ENCODE measurements at regions not wholly inside any gene's neighbourhood (a gene's known extent, or its start where the extent isn't known, plus 50 kb on each side); places are given as distances from the start of the nearest gene placed in this dataset.

DNA sequence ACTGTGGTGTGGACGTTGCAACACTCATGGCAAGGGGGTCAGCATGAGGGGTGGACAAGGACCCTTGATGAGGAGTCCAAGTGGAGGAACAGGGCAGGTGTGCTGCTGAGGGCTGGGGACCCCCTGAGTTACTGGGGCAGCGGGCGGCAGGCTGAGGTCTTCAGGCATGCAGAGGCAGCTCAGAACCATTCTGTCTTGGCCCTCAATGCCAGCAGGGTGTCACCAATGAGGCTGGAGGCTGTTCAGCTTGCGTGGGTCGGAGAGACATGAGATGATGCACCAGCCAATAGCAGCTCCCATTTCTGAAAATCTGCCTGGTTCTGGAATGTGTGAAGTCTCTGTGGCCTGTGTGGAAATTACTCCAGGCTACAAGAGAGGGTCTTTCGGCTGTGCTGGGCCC, 105.4 kb downstream of the INHBB start:
- TF ChIP-seq SIN3A (IDR thresholded peaks at IDR 0.05; ENCODE audit: borderline replicate concordance, insufficient read depth, low read length), result no peak
- no peak for TF ChIP-seq POLR2AphosphoS5 (IDR thresholded peaks at IDR 0.05; ENCODE audit: low read depth, low read length)
- TF ChIP-seq, protein P1, sequence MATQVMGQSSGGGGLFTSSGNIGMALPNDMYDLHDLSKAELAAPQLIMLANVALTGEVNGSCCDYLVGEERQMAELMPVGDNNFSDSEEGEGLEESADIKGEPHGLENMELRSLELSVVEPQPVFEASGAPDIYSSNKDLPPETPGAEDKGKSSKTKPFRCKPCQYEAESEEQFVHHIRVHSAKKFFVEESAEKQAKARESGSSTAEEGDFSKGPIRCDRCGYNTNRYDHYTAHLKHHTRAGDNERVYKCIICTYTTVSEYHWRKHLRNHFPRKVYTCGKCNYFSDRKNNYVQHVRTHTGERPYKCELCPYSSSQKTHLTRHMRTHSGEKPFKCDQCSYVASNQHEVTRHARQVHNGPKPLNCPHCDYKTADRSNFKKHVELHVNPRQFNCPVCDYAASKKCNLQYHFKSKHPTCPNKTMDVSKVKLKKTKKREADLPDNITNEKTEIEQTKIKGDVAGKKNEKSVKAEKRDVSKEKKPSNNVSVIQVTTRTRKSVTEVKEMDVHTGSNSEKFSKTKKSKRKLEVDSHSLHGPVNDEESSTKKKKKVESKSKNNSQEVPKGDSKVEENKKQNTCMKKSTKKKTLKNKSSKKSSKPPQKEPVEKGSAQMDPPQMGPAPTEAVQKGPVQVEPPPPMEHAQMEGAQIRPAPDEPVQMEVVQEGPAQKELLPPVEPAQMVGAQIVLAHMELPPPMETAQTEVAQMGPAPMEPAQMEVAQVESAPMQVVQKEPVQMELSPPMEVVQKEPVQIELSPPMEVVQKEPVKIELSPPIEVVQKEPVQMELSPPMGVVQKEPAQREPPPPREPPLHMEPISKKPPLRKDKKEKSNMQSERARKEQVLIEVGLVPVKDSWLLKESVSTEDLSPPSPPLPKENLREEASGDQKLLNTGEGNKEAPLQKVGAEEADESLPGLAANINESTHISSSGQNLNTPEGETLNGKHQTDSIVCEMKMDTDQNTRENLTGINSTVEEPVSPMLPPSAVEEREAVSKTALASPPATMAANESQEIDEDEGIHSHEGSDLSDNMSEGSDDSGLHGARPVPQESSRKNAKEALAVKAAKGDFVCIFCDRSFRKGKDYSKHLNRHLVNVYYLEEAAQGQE (IDR thresholded peaks at IDR 0.05; ENCODE audit: insufficient read depth in 1 of 2, low read depth in 2 of 2, low read length in 2 of 2), result no peak
- TF ChIP-seq TAF1 (IDR thresholded peaks at IDR 0.05; ENCODE audit: borderline replicate concordance, insufficient read depth, low read length), result no peak
- no peak for TF ChIP-seq FOXP2 (optimal IDR thresholded peaks at IDR 0.05; ENCODE audit: borderline replicate concordance, extremely low read depth, extremely low read length, insufficient read depth)

All from PFSK-1 (cell line).